ENCODE measurements at regions not wholly inside any gene's neighbourhood (a gene's known extent, or its start where the extent isn't known, plus 50 kb on each side); places are given as distances from the start of the nearest gene placed in this dataset.
"Not testable (repeated sequence)": the region's sequence is repeated elsewhere in the genome, so short reads cannot be mapped to it uniquely, and the experiment has no call there.

- dilution Hi-C loops (cut with MboI; ENCODE audit: extremely low pct_ligation_motif_present, low sequenced_read_pairs) = no loop called here
- Histone ChIP-seq H3K4me1 (ENCODE audit: control insufficient read depth, extremely low read depth, insufficient read depth, low read length) (no peaks in the 10 kb centered on the region), H3K9me1 (ENCODE audit: control insufficient read depth, extremely low read depth, insufficient read depth, low read length) (no peaks in the 10 kb centered on the region), H3K9ac (ENCODE audit: control insufficient read depth, extremely low read depth, insufficient read depth, low read length) (no peak overlapping the region), H4K20me1 (ENCODE audit: control insufficient read depth, extremely low read depth, insufficient read depth, low read length) (no peaks in the 10 kb centered on the region), H3K27ac (ENCODE audit: control insufficient read depth, insufficient read depth, low read length) (no peak overlapping the region), H3K4me2 (ENCODE audit: control insufficient read depth, extremely low read depth, insufficient read depth, low read depth, low read length) (no peak overlapping the region), H3K79me2 (ENCODE audit: control insufficient read depth, insufficient read depth, low read length) (no peaks in the 10 kb centered on the region), H3K27me3 (ENCODE audit: control insufficient read depth, extremely low read depth, insufficient read depth, low read length) (no peaks in the 10 kb centered on the region), H2AFZ (ENCODE audit: control insufficient read depth, low read length) (no peak overlapping the region), H3K4me3 (ENCODE audit: control insufficient read depth in 2 of 3, extremely low read depth in 1 of 3, insufficient read depth in 2 of 3, low read depth in 1 of 3, low read length in 3 of 3) (no peak overlapping the region), H3K9me3 (ENCODE audit: control insufficient read depth, low read depth, low read length) (no peaks in the 10 kb centered on the region), H3K36me3 (ENCODE audit: control insufficient read depth in 2 of 2, extremely low read depth in 1 of 2, insufficient read depth in 2 of 2, low read length in 2 of 2) (no peaks in the 10 kb centered on the region)
- FAIRE-seq = no peak
- no peak for DNase-seq (ENCODE audit: low read depth, low spot score)
- TF ChIP-seq, protein P1, sequence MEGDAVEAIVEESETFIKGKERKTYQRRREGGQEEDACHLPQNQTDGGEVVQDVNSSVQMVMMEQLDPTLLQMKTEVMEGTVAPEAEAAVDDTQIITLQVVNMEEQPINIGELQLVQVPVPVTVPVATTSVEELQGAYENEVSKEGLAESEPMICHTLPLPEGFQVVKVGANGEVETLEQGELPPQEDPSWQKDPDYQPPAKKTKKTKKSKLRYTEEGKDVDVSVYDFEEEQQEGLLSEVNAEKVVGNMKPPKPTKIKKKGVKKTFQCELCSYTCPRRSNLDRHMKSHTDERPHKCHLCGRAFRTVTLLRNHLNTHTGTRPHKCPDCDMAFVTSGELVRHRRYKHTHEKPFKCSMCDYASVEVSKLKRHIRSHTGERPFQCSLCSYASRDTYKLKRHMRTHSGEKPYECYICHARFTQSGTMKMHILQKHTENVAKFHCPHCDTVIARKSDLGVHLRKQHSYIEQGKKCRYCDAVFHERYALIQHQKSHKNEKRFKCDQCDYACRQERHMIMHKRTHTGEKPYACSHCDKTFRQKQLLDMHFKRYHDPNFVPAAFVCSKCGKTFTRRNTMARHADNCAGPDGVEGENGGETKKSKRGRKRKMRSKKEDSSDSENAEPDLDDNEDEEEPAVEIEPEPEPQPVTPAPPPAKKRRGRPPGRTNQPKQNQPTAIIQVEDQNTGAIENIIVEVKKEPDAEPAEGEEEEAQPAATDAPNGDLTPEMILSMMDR (optimal IDR thresholded peaks at IDR 0.05 in 1 of 3, IDR thresholded peaks at IDR 0.05 in 1 of 3, conservative IDR thresholded peaks at IDR 0.05 in 1 of 3; ENCODE audit: extremely low read depth in 1 of 3, insufficient read depth in 2 of 3, low read length in 3 of 3) = no peak
- TF ChIP-seq EZH2 (IDR thresholded peaks at IDR 0.05; ENCODE audit: low read length) = no peak
These were observed 92.2 kb upstream of the AMZ2 start for GRCh38 chr17:68155692-68156091.

DNA sequence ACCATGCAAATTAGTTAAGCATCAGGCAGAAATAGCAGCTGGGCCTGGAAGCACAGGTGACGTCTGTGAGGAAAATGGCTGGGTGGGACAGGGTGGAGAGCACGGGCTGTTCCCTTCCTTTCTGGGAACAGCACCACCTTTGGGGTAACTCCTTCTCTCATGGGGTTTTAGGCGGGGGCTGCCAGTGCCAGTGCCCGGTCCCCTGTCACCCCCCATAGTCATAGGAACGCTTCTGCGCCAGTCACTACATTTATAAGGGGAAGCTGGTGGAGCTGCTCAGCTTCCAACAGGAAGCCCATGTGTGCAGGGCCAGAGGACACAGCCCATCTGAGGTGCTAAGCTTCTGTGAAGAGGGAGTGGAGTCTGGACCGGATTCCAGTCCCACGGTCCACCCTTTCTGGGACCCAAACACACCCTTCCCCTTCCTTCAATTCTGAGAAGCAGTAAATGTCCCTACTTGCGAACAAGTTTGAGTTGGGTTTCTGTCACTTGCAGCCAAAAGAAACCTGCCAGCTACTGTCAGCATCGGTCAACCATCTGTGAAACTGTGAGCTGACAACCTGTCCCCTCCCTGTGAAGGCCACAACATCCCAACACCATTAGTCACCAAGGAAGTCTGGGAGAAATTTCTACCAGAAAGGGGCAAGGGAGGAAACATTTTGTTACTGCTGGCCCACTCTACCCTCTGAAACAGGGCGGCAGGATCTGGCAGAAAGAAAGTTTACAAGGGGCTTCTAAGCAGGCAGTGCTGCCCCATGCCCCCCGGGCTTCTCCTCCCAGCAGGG, 86.0 kb upstream of the AMZ2 start:
- no peaks in the 10 kb centered on the region for H3K79me2 ChIP-seq (ENCODE audit: control insufficient read depth, insufficient read depth, low read length)
- no peaks in the 10 kb centered on the region for H3K9me3 ChIP-seq (ENCODE audit: control insufficient read depth, low read depth, low read length)
- no peaks in the 10 kb centered on the region for H3K36me3 ChIP-seq (ENCODE audit: control insufficient read depth in 2 of 2, extremely low read depth in 1 of 2, insufficient read depth in 2 of 2, low read length in 2 of 2)
- dilution Hi-C loops (cut with MboI; ENCODE audit: extremely low pct_ligation_motif_present, low sequenced_read_pairs) = no loop called here
- no peak overlapping the region for H3K9ac ChIP-seq (ENCODE audit: control insufficient read depth, extremely low read depth, insufficient read depth, low read length)
- no peak overlapping the region for H3K27ac ChIP-seq (ENCODE audit: control insufficient read depth, insufficient read depth, low read length)
- H3K9me1 ChIP-seq (ENCODE audit: control insufficient read depth, extremely low read depth, insufficient read depth, low read length) = no peaks in the 10 kb centered on the region
- no peak overlapping the region for H3K4me3 ChIP-seq (ENCODE audit: control insufficient read depth in 2 of 3, extremely low read depth in 1 of 3, insufficient read depth in 2 of 3, low read depth in 1 of 3, low read length in 3 of 3)
- H3K4me1 ChIP-seq (ENCODE audit: control insufficient read depth, extremely low read depth, insufficient read depth, low read length) = no peaks in the 10 kb centered on the region
- no peak overlapping the region for H3K4me2 ChIP-seq (ENCODE audit: control insufficient read depth, extremely low read depth, insufficient read depth, low read depth, low read length)
- DNase-seq (ENCODE audit: low read depth, low spot score) (no peak), FAIRE-seq (no peak)
- H2AFZ ChIP-seq (ENCODE audit: control insufficient read depth, low read length) = no peak overlapping the region
- no peaks in the 10 kb centered on the region for H4K20me1 ChIP-seq (ENCODE audit: control insufficient read depth, extremely low read depth, insufficient read depth, low read length)
- no peak for TF ChIP-seq EZH2 (IDR thresholded peaks at IDR 0.05; ENCODE audit: low read length)
- TF ChIP-seq, protein P1 (optimal IDR thresholded peaks at IDR 0.05 in 1 of 3, IDR thresholded peaks at IDR 0.05 in 1 of 3, conservative IDR thresholded peaks at IDR 0.05 in 1 of 3; ENCODE audit: extremely low read depth in 1 of 3, insufficient read depth in 2 of 3, low read length in 3 of 3) = no peak
- no peaks in the 10 kb centered on the region for H3K27me3 ChIP-seq (ENCODE audit: control insufficient read depth, extremely low read depth, insufficient read depth, low read length)

DNA sequence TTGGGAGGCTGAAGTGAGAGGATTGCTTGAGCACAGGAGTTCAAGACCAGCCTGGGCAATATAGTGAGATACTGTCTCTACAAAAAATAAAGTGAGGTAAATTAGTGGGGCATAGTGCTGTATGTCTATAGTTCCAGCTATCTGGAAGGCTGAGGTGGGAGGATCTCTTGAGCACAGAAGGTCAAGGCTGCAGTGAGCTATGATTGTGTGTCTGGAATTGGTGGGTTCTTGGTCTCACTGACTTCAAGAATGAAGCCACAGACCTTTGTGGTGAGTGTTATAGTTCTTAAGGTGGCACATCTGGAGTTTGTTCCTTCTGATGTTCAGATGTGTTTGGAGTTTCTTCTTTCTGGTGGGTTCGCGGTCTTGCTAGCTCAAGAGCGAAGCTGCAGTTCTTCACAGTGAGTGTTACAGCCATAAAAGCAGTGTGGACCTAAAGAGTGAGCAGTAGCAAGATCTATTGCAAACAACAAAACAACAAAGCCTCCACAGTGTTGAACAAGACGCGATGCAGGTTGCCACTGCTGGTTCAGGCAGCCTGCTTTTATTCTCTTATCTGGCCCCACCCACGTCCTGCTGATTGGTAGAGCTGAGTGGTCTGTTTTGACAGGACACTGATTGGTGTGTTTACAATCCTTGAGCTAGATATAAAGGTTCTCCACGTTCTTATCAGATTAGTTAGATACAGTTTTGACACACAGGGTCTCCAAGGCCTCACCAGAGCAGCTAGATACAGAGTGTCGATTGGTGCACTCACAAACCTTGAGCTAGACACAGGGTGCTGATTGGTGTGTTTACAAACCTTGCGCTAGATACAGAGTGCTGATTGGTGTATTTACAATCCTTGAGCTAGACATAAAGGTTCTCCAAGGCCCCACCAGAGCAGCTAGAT, 79.3 kb upstream of the AMZ2 start:
- H3K9me1 ChIP-seq (ENCODE audit: control insufficient read depth, extremely low read depth, insufficient read depth, low read length); H3K9ac ChIP-seq (ENCODE audit: control insufficient read depth, extremely low read depth, insufficient read depth, low read length); H2AFZ ChIP-seq (ENCODE audit: control insufficient read depth, low read length); H3K27me3 ChIP-seq (ENCODE audit: control insufficient read depth, extremely low read depth, insufficient read depth, low read length); dilution Hi-C loops (cut with MboI; ENCODE audit: extremely low pct_ligation_motif_present, low sequenced_read_pairs); H3K27ac ChIP-seq (ENCODE audit: control insufficient read depth, insufficient read depth, low read length); DNase-seq (ENCODE audit: low read depth, low spot score); H3K4me3 ChIP-seq (ENCODE audit: control insufficient read depth in 2 of 3, extremely low read depth in 1 of 3, insufficient read depth in 2 of 3, low read depth in 1 of 3, low read length in 3 of 3); H3K36me3 ChIP-seq (ENCODE audit: control insufficient read depth in 2 of 2, extremely low read depth in 1 of 2, insufficient read depth in 2 of 2, low read length in 2 of 2); H3K4me2 ChIP-seq (ENCODE audit: control insufficient read depth, extremely low read depth, insufficient read depth, low read depth, low read length); H3K4me1 ChIP-seq (ENCODE audit: control insufficient read depth, extremely low read depth, insufficient read depth, low read length); H3K9me3 ChIP-seq (ENCODE audit: control insufficient read depth, low read depth, low read length); H3K79me2 ChIP-seq (ENCODE audit: control insufficient read depth, insufficient read depth, low read length); FAIRE-seq; H4K20me1 ChIP-seq (ENCODE audit: control insufficient read depth, extremely low read depth, insufficient read depth, low read length): not testable (repeated sequence)

Measured in keratinocyte (primary cell).